ENCODE measurements at regions not wholly inside any gene's neighbourhood (a gene's known extent, or its start where the extent isn't known, plus 50 kb on each side); places are given as distances from the start of the nearest gene placed in this dataset.

DNA sequence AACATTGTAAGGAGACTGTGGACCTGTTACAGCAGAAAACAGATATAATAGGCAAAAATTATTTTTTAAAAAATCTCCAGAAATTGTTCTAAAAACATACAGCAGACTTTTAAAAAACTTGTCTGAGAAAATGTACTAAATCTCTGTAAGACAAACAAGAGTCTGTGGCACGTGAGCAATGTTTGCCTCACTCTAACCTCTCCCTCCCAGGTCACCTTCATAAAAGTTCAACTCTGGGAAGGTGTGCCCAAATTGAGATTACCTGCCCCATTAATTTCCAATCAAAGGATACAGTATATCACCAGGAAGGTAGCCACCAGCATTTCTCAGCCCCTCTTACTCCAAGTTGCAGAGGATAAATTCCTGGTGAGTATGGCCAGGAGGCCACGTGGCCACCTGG is 992.7 kb downstream of the TMEM182 start:
- TF ChIP-seq, protein P1, sequence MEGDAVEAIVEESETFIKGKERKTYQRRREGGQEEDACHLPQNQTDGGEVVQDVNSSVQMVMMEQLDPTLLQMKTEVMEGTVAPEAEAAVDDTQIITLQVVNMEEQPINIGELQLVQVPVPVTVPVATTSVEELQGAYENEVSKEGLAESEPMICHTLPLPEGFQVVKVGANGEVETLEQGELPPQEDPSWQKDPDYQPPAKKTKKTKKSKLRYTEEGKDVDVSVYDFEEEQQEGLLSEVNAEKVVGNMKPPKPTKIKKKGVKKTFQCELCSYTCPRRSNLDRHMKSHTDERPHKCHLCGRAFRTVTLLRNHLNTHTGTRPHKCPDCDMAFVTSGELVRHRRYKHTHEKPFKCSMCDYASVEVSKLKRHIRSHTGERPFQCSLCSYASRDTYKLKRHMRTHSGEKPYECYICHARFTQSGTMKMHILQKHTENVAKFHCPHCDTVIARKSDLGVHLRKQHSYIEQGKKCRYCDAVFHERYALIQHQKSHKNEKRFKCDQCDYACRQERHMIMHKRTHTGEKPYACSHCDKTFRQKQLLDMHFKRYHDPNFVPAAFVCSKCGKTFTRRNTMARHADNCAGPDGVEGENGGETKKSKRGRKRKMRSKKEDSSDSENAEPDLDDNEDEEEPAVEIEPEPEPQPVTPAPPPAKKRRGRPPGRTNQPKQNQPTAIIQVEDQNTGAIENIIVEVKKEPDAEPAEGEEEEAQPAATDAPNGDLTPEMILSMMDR (IDR thresholded peaks at IDR 0.05; ENCODE audit: borderline replicate concordance, extremely low read depth, low read length, poor library complexity, severe bottlenecking) = no peak
- TF ChIP-seq EZH2 (IDR thresholded peaks at IDR 0.05; ENCODE audit: borderline replicate concordance, low read depth, low read length, severe bottlenecking) = no peak
